ENCODE measurements at regions not wholly inside any gene's neighbourhood (a gene's known extent, or its start where the extent isn't known, plus 50 kb on each side); places are given as distances from the start of the nearest gene placed in this dataset.
A peak's percentile ranks its signal among the peaks of the same experiment; 100 is the strongest.

DNA sequence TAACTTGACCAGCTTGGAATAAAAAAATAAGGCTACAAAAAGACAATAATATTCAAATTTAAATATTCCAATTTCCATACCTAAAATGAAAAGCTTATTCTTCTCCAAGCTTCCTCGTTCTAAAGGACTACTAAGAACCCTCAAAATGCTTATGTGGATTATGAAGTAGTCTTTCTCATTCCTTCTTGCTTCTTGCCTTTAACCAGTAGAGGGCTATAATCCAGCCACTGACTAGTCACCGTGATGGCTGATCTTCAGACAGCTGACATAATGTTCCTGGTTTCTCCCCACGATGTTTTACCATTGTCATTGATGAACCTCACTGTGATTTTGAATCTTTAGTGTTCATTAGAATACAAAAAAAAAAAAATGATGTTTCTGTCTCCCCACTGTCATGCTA lies 515.3 kb downstream of the TLE1 start:
- DNase-seq: no peak

DNA sequence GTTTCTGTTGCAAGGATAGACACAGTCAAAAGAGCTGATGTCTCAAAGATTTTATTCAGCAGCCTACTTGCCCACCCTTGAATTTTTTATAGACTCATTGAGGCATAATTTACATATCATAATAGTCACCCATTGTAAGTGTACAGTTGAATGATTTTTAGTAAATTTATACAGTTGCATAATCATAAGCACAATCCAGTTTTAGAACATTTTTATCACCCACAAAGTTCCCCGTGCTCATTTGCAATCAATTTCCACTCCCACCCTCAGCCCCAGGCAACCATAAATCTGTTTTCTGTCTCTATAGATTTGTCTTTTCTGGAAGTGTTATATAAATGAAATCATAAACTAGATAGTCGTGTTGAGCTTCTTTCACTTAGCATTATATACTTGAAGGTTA lies 517.7 kb downstream of the TLE1 start:
- DNase-seq: no peak

DNA sequence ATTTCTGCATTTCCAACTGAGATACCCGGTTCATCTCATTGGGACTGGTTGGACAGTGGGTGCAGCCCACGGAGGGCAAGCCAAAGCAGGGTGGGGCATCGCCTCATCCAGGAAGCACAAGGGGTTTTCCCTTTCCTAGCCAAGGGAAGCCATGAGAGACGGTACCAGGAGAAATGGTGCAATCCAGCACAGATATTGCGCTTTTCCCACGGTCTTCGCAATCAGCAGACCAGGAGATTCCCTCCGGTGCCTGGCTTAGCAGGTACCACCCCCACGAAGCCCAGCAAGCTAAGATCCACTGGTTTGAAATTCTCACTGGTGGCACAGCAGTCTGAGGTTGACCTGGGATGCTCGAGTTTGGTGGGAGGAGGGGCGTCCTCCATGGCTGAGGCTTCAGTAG lies 527.0 kb downstream of the TLE1 start:
- no peak for DNase-seq

DNA sequence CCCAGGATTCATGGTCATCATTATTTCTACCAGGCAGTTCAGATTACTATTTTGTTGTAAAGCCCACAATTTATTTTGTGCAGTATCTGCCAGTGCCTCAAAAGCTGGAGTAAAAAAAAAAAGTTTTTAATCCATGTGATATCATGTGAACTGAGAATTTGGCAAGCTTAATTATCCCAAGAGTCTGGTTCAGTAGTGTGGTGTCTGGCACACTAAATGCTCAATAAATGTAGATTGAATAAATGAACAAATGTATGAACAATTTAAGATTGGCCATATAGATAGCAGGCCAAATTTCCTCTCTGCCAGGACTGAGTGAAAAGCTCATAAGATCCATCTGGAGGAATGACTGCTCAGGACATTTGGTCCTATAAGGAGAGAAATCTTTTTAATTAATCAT lies 533.0 kb downstream of the TLE1 start:
- DNase-seq: no peak

DNA sequence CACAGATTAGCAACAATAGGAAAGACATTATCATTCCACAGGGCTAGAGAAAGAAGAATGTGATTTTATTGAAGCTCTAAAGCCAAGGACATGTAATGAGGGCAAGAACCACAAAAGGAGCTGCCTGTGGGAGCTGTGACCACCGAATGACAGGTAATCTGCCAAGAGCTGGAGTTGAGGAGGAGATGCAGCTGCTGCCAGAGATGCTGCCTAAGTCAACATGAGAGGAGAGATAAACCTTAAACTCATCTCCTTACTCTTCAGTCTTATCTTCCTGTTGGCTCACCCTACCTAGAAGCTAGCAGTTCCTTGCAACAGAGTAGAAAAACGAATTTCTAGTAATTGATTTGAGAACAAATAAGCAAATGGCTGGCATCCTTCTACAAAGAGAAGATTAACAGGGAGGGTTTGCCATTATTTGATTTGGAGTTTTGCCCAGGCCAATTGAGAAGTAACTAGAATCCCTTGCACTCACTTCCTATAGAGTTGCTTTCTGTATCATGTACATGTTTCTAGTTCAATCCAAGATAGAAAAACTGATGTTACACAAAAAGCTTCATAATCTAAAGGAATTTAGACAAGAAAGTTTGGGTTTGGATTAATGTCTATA lies 539.2 kb downstream of the TLE1 start:
- no peak for DNase-seq

DNA sequence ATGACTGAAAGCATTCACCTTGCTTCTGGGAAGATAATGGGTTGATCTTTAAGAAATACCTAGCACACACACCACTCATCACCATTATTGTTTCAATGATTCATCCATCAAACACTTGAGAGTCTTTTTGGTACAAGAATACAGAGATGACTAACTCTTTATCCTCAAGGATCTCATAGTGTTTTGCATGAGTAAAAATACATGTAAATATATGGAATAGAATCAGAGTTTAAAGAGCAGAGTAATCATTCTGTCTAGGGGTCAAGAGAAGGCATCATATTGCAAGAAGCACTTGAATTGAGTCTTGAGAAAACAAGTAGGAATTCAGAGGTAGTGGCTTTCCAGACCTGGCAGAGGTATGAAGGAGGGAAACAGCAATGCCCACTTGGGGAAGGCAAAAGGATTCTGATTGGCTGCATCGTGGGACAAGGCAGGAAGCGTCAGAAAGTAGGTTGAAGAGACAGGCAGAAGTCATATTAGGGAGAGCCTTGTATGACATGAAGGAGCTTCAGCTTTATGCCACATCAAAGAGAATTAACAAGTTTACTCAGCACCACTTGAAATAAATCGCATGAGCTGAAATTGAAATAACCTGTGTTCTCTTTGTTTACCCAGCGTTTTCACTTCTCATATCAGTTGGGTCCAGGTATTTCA lies 542.5 kb downstream of the TLE1 start:
- DNase-seq: no peak

DNA sequence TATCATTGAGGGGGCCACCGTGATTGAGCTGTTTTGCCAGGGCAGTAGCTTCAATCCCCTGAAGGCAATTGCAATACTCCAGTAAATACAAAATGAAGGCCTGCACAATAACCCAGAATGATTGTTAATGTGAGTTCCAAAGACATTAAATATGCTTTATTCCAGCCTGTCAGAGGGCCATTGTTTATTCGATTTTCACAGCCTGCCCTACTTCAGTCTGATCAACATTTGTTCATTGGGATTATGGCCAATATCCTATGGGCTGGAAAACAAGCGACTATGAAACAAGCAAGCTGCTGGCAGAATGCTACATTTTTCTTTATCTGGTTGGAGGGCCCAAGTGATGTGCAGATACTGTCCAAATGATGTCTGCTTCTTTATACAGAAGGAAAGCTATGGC lies 543.1 kb downstream of the TLE1 start:
- no peak for DNase-seq

DNA sequence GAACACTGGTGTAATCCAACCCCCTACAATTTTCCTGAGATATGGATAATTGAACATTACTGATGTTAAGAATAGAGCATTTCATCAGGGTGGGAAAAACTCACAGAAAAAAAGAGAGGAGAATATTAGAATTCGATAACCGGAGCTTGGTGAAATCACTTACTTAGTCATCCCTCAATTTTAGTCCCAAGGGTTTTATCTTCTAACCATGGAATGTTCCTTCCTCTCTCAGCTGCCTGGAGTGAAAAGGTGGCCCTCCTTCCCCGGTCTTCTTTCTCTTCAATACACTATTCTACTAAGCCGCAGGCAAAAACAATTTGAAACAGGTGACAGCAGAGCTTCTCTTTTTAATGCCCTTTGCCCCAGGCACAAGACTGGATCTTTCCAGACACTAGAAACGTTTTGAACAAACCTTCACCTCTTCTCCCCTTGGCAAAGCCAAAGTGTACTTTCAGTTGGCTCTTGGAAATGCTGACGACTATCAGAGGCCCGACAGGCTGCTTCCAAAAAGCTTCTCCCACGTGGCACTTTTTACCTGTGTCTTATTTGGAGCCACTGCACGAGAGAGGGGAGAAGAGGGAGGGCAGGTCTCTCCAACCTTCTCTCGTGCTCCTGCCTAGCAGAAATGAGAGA lies 543.9 kb downstream of the TLE1 start:
- DNase-seq: no peak

DNA sequence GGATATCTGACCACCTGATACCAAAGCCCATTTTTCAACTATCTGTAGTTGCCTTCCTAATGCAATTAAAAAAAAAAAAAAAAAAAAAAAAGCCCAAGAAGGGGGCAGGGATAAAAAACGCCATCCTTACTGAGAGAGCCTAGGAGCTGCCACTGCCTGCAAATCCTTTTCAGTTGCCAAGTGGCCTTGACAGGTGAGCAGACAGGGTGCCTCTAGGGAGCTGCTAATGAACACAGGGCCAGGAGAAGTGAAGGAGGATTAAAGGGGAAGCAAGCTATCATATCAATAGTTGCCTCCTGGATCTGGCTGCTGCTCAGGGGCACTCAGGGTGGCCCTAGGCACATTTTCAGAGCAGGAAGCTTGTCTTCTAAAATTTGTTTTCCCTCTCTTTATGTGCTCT lies 547.4 kb downstream of the TLE1 start:
- peak; percentile 67 for DNase-seq

DNA sequence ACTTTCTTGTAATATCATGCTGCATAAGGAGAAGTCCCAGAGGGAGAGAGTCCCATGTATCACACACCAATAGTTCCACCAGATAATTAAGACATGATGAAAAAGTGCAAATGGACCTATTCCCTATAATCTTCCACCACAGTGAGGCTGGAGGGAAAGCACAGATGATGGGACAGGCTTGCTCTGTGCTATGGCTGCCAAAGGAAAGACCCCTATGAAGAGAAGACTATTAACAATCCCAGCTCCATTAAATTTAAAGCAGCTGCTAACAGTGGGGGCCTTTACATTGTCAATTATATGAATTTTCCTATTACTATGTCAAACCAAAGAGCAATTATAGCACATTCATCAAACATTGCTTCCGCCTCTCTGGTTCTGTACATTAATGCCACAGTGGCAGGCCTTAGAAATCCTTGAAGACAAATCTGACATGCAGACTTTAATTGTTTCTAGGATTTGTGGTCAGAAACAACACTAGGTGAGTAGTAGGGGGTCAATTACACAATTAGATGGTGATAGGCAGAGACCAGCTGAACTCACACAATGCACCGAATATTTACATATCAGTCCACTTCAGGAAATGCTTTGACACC lies 551.3 kb downstream of the TLE1 start:
- peak; percentile 89 for DNase-seq

DNA sequence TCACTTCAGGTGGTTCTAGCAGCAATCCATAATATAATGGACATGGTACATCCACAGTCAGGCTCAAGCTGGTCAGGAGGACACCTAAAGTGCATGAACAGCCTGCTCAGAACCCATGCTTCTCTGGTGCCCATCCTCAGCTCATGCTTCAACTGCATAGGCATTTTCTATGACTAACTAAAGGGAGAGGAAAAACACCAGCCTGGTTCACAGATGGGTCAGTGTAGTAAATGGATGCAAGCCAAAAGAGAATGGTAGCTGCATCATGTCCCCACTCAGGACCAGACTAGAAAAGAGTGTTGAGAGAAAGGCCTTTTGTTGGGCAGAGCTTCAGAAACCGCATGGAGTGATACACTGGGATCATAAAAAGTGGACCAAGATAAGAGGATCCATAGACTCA lies 556.6 kb downstream of the TLE1 start:
- DNase-seq: no peak

DNA sequence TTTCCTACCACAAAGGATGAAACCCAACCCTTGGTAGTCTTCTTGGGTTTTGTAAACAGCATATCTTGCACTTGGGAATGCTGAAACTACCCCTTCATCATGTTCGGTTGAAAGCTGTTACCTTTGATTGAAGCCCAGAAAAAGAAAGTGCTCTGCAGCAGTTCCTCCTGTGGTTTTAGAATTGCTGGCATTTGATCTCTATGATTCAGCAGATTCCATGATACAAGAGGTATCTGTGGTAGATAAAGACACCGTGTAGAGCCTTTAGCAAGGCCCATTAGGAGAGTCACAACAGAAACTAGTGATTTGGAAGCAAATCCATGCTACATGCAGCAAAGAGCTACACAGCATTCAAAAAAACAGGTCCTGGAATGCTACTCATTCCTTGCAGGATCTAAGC lies 557.0 kb downstream of the TLE1 start:
- DNase-seq: no peak

DNA sequence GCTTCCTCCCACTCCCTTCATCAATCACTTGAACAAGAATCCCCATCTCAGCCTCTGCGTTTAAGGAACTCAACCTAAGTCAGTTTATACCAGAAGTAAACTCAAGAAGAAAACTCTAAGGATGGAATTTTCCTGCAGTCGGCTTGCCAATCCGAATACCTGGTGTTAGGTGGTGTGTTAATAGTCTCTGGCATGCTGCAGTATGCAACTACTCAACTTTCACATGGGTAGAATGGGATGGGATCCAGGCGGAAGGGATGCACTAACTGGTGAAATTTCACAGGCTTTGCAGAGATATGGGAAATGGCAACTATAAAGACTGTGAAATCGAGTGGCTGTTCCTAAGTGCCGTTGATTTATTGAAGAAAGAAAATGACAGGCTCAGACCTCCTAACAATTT lies 560.6 kb downstream of the TLE1 start:
- no peak for DNase-seq

DNA sequence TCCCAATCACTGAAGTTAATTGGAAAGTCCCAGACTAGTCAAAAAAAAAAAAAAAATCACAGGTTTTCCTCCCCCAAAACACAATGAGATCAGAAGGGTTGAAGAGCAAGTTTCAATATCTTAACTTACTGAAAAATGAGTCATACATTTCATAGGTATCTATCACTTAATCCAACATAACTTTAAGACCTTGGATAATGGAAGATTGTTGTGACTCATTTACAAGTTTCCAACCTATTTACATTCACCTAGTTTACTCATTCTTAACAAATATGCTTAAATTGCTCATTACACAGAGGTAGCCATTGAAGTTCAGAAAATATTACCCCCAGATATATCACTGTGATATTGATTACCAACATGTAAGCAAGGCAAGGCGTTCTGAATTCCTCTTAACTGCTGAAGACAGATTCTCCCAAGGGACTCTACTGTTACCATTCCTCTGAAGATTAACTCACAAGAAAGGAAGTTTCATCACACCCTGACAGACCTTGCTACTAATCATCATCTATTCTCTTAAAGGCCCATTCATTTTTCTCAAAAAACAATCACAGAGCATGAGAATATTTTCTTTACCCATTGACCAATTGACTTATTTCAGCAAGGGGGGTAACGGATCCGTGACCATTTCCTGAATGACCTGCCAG lies 563.8 kb downstream of the TLE1 start:
- DNase-seq: no peak

DNA sequence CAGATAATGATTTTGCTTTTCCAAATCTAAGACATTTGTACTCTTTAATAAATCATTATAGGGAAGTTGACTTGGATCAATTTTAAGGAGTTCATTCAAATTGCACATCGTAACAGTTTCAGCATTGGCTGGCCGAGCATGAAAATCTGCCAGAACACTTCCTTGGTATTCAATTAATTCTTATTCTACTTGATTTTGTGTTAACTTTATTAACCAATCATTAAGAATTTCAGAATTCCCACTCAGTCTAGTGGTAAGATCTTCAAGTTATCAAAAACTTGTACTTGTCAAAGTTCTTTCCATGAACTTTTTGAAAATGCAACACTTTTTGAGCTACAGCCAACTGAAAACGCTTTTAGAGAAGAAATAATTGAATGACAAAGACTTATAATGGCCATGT lies 565.8 kb downstream of the TLE1 start:
- no peak for DNase-seq

DNA sequence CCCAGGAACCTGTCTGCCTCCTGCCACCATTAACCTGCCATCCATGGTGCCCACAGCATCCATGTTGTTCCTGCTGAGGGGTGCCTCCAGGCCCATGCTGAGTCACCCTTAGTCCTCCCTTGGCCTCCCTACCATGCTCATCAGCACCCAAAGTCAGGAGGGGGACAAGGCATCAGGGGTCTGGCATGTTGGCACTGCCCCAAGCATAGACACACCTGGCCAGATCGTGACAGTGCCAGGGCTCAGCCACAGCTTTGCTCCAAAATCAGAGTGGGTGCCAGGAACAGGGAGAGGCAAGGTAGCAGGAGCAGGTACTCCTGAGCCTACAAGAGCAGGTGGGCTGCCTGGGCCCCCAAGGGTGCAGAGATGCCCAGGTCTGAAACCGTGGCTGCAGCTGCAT lies 566.6 kb downstream of the TLE1 start:
- DNase-seq: no peak

DNA sequence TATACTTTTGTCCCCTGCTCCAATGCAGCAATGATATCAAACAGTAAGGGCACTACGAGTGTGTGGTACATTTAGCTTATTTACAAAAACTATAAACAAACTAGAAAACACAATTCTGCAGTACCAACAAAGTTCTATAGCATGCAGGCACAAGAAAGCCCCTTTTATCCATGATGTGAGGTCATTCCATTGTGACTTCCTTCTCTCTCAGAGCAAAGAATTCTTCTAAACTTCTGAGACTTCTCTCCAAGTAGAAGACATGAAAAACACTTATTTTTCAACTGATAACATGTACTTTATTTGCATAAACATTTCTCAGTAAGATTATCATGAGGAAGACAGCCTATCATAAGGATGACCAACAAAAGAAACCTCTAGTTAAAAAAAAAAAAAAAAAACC lies 569.8 kb downstream of the TLE1 start:
- no peak for DNase-seq

DNA sequence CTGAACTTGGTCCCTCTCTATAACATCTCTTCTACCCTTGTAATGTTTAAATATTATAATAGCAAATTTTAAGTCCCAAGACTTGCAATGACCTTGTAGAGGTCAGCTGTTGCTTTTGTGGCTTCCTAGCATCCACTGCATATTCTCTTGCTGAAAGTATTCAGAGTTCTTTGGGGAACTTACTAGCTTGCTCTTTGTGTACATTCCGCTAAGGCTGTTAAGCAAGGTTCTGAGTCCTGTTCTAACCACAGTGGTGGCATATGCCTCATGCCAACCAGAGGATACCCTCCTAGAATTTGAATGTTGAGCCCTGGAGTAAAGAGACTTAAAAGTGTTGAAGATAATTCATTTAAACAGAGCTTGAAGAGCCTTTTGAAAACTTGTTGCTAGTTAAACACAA lies 570.9 kb downstream of the TLE1 start:
- no peak for DNase-seq

DNA sequence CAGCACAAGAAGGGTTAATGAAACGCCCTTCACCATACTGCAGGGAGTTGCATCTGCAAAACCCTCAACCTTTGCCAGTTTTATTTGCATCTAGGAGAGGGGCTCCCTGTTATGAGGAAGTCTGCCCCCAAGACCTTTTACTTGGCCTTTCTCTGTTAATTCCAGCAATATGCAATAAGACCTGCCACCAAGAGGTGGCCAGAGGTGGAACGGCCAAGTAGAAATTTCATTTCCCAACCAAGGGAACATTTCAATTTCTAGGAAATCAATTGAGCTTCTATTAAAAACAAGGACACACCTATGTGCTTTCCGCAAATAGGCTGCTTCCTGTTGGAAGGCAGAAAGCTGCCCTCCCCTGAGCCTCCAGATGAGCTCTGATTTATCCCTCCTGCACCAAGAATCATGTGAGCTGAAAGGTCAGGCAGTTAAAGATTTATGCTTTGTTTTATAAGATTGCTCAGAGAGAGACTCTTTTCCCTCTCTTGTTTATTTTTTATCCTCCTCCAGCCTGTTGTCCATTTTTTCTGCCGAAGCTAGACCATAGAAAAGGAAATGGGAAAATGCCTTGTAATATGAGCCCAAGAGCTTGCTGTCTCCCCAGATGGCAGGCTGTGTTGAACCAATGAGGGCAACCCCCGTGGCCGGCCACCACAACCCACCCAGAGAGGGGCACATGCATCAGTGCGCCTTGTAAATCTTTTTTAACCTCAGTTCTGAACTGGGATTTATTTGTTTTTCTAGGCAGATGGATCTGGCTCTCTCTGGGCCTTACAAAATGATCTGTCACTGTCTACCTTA lies 572.8 kb downstream of the TLE1 start:
- DNase-seq: no peak

DNA sequence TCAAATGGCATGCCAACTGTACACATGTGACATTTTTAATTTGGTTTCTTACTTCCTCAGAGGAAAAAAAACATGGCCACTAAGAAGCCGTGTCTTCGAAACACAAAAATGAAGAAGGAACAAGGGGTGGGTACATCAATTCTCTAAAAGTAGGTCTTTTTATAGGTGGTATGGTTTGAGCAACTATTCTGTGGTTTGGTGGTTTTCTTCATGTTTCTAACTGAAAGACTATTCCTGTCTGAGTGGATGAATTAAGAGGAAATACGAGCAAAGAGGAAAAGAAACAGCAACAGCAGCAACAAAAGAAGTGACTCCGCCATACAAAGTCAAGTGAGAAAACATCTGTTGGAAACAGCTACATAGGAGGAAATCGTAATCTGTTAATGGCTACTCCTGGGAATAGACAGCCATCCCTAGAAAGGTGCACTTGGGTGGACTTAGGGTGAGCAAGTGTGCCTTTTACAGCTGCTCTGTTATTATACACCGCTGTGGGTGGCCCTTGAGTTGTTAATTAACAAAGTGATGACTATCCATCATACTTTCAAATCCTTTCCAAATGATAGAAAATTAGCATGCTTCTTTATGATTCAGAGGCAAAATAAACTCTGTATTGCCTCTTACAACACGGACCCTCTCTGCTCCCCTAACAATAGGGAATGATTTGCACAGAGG lies 575.8 kb downstream of the TLE1 start:
- DNase-seq: no peak

DNA sequence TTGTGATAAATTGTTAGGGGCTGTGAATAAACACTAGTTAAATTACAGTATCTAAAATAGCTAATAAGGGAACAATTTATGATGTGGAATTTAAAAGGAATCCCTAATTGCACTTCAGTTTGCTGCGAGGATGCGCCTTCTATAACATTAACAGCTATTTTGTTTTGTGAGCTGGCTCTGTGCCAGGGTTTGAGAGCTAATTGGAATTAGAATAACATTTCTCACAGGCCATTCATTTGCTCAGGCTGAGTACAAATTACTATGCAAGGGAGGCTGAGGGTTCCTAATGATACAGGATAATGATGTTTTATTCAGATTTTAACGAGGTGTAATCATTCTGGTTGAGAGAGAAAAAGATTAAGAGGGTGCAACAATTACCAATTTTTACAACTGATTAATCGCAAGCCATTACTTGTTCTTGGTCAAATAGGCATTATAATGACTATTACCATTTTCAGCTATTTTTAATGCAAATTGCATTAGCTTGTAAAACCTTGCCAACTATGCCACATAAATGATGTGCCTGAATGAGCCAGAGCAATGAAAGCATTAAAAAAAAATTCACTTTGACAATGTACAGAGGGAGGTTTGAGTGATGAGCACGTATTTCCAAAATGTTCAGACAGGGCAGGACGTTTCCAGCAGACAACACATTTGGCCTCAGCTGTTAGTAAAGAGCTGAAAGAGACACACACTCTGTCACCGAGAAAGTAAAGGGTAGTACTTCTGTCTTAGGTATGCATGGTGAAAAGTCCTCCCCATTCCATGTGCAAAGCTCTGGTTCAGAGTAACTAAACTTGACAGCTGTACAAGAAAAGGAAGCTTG lies 576.5 kb downstream of the TLE1 start:
- peak; percentile 83 for DNase-seq
